HG03175 (cell line): ENCODE measurements at regions not wholly inside any gene's neighbourhood (a gene's known extent, or its start where the extent isn't known, plus 50 kb on each side); places are given as distances from the start of the nearest gene placed in this dataset.
"Not testable (repeated sequence)": the region's sequence is repeated elsewhere in the genome, so short reads cannot be mapped to it uniquely, and the experiment has no call there.

Experiments used
- ATAC-seq: cut with Tn5 transposase; IDR thresholded peaks from one replicate; pipeline ENCODE4 v1.9.1; 2021; ENCODE audit warnings: mild to moderate bottlenecking, moderate library complexity; ENCODE audit not compliant: unreplicated experiment

- ATAC-seq = no peak
These were observed 159.6 kb upstream of the IGFBP3 start for GRCh38 chr7:46080595-46081159.

DNA sequence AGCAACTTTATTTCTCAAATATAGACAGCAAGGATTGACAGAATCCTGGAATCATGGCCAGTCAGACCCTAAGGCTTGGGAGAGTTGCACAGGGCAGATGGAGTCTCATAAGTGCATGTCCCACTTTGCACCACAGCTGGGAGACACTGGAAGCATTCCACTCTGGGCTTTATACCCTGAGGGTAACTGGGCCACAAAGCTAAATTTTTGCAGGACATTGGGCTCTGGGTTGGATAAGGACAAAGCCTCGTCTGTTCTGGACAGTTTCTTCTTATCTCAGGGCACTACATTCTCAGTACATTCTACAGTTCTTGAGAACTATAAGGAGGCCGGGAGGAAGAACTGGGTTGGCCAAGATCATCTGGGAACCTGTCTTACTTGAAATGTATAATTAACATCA, 158.3 kb upstream of the IGFBP3 start:
- ATAC-seq = no peak

- no peak for ATAC-seq
These were observed 155.5 kb upstream of the IGFBP3 start for GRCh38 chr7:46076527-46076926.

DNA sequence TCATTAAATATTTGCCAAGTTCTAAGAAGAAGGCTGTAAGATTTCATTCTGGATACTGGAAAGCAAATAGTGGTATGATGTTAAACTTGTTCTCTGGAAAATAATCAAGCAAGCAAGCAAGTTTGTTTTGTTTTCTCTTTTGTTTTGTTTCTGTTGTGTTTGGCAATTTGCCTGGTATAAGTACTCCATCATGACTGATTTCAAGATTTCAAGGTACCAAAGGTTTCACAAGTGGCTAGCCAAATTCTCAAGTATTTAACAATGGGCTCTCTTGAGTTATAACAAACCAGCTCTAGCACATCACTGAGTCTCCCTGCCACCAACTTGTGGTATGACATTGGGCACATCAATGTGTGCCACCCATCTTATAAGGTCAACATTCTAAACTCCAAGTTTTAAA, 151.7 kb upstream of the IGFBP3 start:
- no peak for ATAC-seq

DNA sequence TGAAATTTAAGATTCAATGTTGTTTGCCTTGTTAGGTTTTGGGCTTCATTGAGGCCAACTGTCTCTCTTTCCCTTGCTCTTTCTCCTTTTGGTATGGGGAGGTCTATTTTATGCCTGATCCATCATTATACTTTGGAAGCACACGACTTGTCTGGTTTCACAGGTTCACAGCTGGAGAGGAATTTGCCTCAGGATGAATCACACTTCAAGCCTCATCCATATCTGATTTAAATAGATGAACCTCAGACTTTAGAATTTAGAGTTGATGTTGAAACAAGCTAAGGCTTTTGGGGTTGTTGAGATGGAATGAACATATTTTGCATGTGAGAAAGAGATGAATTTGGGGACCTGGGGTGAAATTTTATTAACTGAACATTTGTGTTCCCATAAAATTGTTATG, 150.5 kb upstream of the IGFBP3 start:
- no peak for ATAC-seq

DNA sequence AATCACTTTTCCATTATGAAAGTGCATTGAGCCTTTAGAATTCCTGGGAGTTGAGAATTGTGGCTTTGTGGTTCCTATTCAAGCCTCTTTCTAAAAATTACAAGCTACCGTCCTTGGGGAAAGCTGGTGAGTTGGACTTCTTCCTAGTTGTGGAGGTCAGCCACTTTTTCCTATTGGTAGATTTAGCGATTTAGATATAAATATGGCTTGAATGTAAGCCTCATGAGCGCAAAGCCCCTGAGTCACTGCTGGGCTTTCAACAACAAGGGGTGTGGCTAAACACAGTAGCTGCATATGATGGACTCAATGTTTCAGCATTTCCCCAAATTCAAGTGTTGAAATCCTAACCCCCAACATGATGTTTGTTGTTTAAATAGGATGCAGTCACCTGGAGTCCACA, 150.0 kb upstream of the IGFBP3 start:
- ATAC-seq = no peak

DNA sequence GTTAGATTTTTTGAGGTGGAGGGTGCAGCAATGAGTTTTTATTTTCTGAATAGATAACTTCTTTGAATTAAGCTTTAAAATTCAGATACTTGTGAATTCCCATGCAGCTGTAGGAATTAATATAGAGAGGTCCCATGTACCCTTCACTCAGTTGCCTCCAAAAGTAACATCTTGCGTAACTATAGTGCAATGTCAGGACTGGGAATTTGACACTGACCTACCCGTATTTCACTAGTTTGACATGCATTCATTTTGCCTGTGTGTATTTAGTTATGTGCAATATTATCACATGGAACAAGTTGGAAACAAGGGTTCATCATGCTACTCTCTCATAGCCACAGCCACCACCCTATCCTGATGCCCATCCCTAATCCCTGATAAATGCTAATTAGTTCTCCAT, 147.1 kb upstream of the IGFBP3 start:
- no peak for ATAC-seq

DNA sequence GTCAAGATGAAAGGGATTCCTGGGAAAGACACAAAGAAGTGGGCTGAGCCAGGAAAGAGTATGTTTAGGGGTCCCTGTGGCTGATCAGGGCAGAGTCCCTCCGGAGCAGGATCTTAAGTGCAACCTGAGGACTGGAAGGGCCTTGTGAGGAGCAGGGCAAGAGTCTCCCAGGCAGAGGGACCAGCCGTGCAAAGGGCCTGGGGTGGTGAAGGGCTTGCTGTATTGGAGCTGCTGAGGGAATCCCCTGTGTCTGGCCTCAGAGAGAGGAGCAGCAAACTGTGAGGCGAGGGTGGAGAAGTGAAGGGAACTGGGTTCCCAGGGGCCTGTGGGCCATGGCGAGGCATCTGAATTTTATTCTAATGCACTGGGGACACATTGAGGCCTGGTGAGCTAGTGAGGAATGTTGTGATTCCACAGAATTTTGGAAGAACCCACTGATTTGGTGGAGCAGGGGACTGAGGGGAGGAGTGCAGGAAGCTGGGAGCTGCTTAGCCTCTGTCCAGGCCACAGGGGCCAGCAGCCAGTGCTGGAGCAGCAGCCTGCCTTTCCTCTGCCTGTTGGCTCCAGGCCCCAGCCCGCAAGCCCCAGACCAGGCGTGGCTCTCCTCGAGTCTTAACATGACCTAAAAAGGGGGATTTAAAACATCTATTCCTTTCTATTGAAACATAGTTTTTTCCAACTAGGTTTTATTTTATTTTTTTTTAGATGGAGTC, 138.4 kb upstream of the IGFBP3 start:
- no peak for ATAC-seq

GRCh38 chr7:46058086-46058823, 137.2 kb upstream of the IGFBP3 start:
- ATAC-seq = no peak

- no peak for ATAC-seq
These were observed 133.8 kb upstream of the IGFBP3 start for GRCh38 chr7:46054915-46055314.

- ATAC-seq = no peak
These were observed 133.2 kb upstream of the IGFBP3 start for GRCh38 chr7:46054272-46054671.

GRCh38 chr7:46047581-46047980, 126.5 kb upstream of the IGFBP3 start:
- ATAC-seq = no peak

- ATAC-seq = not testable (repeated sequence)
These were observed 122.3 kb upstream of the IGFBP3 start for GRCh38 chr7:46043338-46043737.

DNA sequence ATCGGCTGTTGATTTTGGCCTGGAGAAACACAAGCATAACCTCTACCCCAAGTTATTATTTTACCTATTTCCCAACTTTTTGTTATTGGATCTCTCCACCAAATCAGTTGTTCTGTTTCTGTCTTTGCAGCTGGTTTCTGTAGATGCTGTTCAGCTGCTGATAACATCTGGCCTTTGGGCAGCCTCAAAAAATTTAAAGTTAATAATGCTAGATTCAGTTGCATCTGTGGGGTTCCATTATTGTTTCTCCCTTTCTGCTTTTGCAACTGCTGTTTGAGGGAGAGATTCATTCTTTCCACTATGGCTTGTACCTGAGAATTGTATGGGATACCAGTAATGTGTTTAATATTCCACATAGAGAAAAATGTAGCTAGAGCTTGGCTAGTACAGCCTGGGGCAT, 118.7 kb upstream of the IGFBP3 start:
- ATAC-seq = not testable (repeated sequence)

DNA sequence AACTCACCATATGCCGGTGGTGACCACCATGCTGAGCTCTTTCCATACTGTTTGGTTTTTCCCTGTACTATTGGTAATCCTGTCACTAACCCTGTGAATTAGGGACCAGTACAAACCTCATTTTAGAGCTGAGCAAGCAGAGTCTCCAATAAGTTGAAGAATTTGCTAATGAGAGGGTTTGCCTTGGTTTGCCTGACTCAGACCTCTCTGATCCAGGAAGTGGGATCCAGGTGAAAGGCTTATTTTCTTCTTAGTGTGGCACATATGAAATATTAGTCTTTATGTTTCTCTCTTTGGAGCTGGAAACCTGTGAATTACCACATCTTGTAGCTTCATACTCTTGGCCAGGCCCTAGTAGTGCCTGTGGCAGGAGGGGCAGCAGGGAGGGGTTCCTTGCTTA, 114.1 kb upstream of the IGFBP3 start:
- ATAC-seq = no peak

- ATAC-seq = no peak
These were observed 113.1 kb upstream of the IGFBP3 start for GRCh38 chr7:46034056-46034768.

DNA sequence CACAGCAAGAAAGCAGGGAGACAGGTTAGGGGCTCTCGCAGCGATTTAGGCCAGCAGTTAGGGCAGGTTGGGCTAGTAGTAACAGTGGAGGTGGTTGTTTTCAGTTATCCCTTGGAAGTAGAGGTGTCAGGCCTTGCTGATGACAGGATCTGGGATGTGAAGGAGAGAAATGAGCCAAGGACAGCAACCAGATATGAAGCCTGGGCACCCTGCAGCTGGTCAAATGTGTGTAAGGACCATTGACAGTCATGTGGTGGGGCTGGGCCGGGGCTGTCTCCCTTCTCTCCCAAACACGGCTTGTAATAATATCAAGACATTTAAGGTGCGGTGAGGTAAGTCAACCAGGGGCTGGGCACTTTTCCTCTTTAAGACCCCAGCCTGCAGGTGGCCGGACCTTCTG, 112.5 kb upstream of the IGFBP3 start:
- ATAC-seq = no peak

DNA sequence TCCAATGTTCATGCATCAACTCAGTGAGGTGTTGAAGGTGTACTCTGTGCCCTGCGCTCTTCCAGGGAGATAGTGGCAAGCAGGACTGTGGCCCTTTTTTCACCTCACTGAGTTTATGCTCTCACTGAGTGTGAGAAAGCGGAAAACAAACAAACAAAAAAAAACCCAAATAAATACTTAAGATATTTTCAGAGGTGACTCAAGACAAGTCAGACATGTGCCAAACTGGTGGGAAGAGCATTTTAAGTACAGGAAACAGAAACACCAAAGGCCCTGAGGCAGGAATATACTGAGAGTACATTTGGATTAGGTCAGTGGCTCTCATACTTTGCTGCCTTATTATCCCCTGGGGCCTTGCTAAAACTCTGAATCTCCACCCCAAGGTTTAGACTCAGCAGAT, 111.9 kb upstream of the IGFBP3 start:
- no peak for ATAC-seq

DNA sequence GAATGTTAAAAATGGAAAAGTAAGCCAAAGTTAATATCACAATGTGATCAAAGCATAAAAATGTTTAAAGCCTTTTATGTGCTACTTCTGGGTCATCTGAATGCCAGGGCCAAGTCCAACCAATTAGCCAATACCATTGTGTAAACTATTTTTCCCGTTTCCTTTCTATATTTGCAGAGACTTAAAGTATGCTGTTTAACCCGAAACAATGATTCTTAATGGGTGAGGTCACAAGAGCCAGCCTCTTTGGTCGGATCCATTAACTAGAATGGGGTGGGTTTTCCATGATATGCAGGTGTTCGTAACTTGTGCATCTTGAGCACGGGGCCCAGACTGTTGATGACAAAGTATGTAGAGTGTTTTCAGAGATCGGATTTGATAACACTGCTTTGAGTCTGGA, 111.3 kb upstream of the IGFBP3 start:
- ATAC-seq = no peak

DNA sequence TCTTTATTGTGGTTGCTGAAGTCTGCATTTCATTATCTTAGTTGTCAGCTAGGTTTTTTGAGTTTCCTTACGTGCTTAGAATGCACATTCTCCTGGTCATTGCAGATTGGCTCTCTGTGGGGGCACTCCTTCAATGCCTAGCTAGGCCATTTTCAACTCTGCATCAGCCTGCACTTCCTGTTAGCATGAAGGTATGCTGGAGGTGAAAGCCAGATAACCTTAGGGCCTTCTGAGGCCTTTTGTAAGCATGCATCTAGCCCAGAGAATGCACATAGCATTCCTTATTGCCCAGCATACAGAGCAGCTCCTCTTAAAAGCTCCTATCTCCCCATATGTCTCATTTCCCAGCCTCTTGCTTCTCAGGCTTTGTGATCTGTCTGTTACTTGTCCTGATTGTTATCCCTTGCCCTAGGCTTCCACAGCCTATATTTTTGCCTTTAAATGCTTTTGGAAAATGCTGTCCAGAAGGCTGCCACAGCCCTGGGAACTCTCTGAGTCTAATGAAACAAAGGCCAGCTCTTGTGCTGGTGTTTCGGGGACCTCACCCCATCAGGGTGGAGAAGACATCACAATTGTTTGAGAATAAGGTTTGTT, 108.1 kb upstream of the IGFBP3 start:
- no peak for ATAC-seq

DNA sequence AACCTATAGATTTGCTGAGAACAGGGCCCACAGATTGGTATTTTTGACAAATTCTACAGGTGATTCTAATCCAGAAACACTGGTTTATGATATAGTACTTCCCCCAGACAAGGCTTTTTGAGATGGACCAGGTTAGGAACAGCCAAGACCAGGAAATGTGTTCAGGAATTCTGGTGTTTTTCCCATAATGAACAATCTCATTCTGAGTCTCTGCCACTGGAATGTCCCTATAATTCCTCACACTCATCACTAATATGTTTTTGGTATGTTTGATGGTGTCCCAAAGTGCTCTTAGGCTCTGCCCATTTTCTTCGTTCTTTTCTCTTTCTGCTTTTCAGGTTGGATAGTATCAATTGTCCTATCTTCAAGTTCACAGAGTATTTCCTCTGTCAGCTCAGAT, 107.2 kb upstream of the IGFBP3 start:
- ATAC-seq = no peak
